SK-N-SH (cell line): ENCODE measurements at regions not wholly inside any gene's neighbourhood (a gene's known extent, or its start where the extent isn't known, plus 50 kb on each side); places are given as distances from the start of the nearest gene placed in this dataset.

Experiments
- CTCF ChIA-PET: fragments of 300-600, 350-600 bp; formaldehyde crosslinking; extraction: SDS; loops from one replicate; lab custom pipeline; 2021; lab: Yijun Ruan, JAX
- POLR2A ChIA-PET: fragments of 350-600 bp; sonication (Branson Sonifier 250); formaldehyde crosslinking; extraction: SDS; loops from one replicate; lab custom pipeline; 2020; ENCODE audit warnings: antibody characterized with exemption, inconsistent platforms; lab: Yijun Ruan, JAX
- DNase-seq: peaks from one replicate; pipeline ENCODE4 v3.0.0; 2012
- H2AFZ ChIP-seq: fragments of 200-600 bp; sonication (generic); 2 replicates; pipeline ENCODE4 v1.8.1; 2016; ENCODE audit warnings: antibody characterized with exemption, mild to moderate bottlenecking, low read depth
- H3F3A ChIP-seq: fragments of 200-600 bp; sonication (generic); replicated peaks from 2 replicates; pipeline ENCODE3; 2016; ENCODE audit warnings: antibody characterized with exemption, mild to moderate bottlenecking; ENCODE audit not compliant: insufficient read depth
- H3K27ac ChIP-seq, 2 experiments: fragments of 200-500 bp in 1 of 2; fragments of 200-600 bp in 1 of 2; sonication (Bioruptor generic) in 1 of 2; sonication (generic), shearing (Covaris generic) in 1 of 2; 2 replicates each; pipeline versions ENCODE4 v1.5.1 to v1.6.1; 2014 to 2016; ENCODE audit warnings: low read depth in 2 of 2, inconsistent platforms in 1 of 2, low read length in 1 of 2, mild to moderate bottlenecking in 1 of 2, mixed read lengths in 1 of 2
- H3K27me3 ChIP-seq: fragments of 200-600 bp; sonication (generic), shearing (Covaris generic); 2 replicates; pipeline ENCODE4 v1.6.1; 2016; ENCODE audit warnings: mixed run types; ENCODE audit not compliant: insufficient read depth
- H3K36me3 ChIP-seq, 2 experiments: fragments of 200-500 bp in 1 of 2; fragments of 200-600 bp in 1 of 2; sonication (Bioruptor generic) in 1 of 2; sonication (generic) in 1 of 2; replicated peaks in 1 of 2; 2 replicates each; pipeline versions ENCODE3 to v1.5.1; 2014 to 2016; ENCODE audit warnings: low read length in 1 of 2, mild to moderate bottlenecking in 1 of 2; ENCODE audit not compliant: insufficient read depth in 2 of 2, control insufficient read depth in 1 of 2
- H3K4me1 ChIP-seq, 2 experiments: fragments of 200-500 bp in 1 of 2; fragments of 200-600 bp in 1 of 2; sonication (Bioruptor generic) in 1 of 2; sonication (generic), shearing (Covaris generic) in 1 of 2; 2 replicates each; pipeline versions ENCODE4 v1.5.1 to v1.6.1; 2014 to 2016; ENCODE audit warnings: low read depth in 1 of 2, low read length in 1 of 2, mixed run types in 1 of 2; ENCODE audit not compliant: insufficient read depth in 2 of 2, control insufficient read depth in 1 of 2
- H3K4me2 ChIP-seq: fragments of 200-600 bp; sonication (generic), shearing (Covaris generic); 2 replicates; pipeline ENCODE4 v1.6.1; 2017; ENCODE audit warnings: mixed run types
- H3K4me3 ChIP-seq, 2 experiments: fragments of 200-500 bp in 1 of 2; fragments of 200-600 bp in 1 of 2; sonication (Bioruptor generic) in 1 of 2; sonication (generic), shearing (Covaris generic) in 1 of 2; 2 replicates each; pipeline versions ENCODE4 v1.5.1 to v1.8.1; 2014 to 2016; ENCODE audit warnings: low read depth in 2 of 2, inconsistent platforms in 1 of 2, low read length in 1 of 2, mild to moderate bottlenecking in 1 of 2, mixed read lengths in 1 of 2, moderate library complexity in 1 of 2
- H3K79me2 ChIP-seq: fragments of 200-600 bp; sonication (generic); 2 replicates; pipeline ENCODE4 v1.8.1; 2017; ENCODE audit warnings: mild to moderate bottlenecking; ENCODE audit not compliant: insufficient read depth
- H3K9ac ChIP-seq: fragments of 200-600 bp; sonication (generic); 2 replicates; pipeline ENCODE4 v1.6.1; 2017; ENCODE audit warnings: mixed run types
- H3K9me2 ChIP-seq: fragments of 200-600 bp; sonication (generic); 2 replicates; pipeline ENCODE4 v1.6.1; 2017; ENCODE audit warnings: mixed run types
- H3K9me3 ChIP-seq: fragments of 200-600 bp; sonication (generic); 2 replicates; pipeline ENCODE4 v1.6.1; 2017; ENCODE audit warnings: mixed run types, mild to moderate bottlenecking, moderate library complexity
- H4K20me1 ChIP-seq: fragments of 200-600 bp; sonication (generic); 2 replicates; pipeline ENCODE4 v1.6.1; 2017; ENCODE audit warnings: mild to moderate bottlenecking, mixed run types; ENCODE audit not compliant: insufficient read depth
- CHD2 ChIP-seq: fragments of 150-350 bp; IDR thresholded peaks from 2 replicates; pipeline ENCODE4 v1.6.1; 2018; ENCODE audit warnings: low read length; ENCODE audit not compliant: partially characterized antibody
- CTCF ChIP-seq: fragments of 200-600 bp; sonication (generic); IDR thresholded peaks from 2 replicates; pipeline ENCODE4 v1.6.1; 2017; ENCODE audit warnings: antibody characterized with exemption, mild to moderate bottlenecking, moderate library complexity
- EZH2phosphoT487 ChIP-seq: fragments of 200-600 bp; sonication (generic); IDR thresholded peaks from 2 replicates; pipeline ENCODE4 v1.6.1; 2017; ENCODE audit warnings: low read depth, mixed run types, mild to moderate bottlenecking, antibody characterized with exemption, moderate library complexity, borderline replicate concordance
- FOXJ3 ChIP-seq: sonication (generic); formaldehyde crosslinking; IDR thresholded peaks from 2 replicates; pipeline ENCODE4 v1.5.1; 2020; ENCODE audit warnings: mild to moderate bottlenecking, missing genetic modification reagents
- IRF3 ChIP-seq: fragments of 150-350 bp; IDR thresholded peaks from 2 replicates; pipeline ENCODE4 v1.6.1; 2016; ENCODE audit warnings: mild to moderate bottlenecking, low read depth, low read length
- JUND ChIP-seq: IDR thresholded peaks from 2 replicates; pipeline ENCODE4 v1.4.0; 2012
- NFIC ChIP-seq: IDR thresholded peaks from 2 replicates; pipeline ENCODE4 v1.4.0; 2012; ENCODE audit warnings: borderline replicate concordance
- NRF1 ChIP-seq: IDR thresholded peaks from 2 replicates; pipeline ENCODE4 v1.6.1; 2012; ENCODE audit warnings: low read depth, mild to moderate bottlenecking, low read length
- POLR2AphosphoS5 ChIP-seq: IDR thresholded peaks from 2 replicates; pipeline ENCODE4 v1.6.1; 2012; ENCODE audit warnings: low read depth, low read length
- REST ChIP-seq: IDR thresholded peaks from 2 replicates; pipeline ENCODE4 v1.6.1; 2012; ENCODE audit warnings: mild to moderate bottlenecking, low read depth, low read length, moderate library complexity
- RFX5 ChIP-seq: IDR thresholded peaks from 2 replicates; pipeline ENCODE4 v1.6.1; 2012; ENCODE audit warnings: mild to moderate bottlenecking, improper control_type of control experiment, low read length
- SIN3A ChIP-seq: IDR thresholded peaks from 2 replicates; pipeline ENCODE4 v1.6.1; 2012; ENCODE audit warnings: low read depth, mild to moderate bottlenecking, low read length, moderate library complexity, borderline replicate concordance
- SMC3 ChIP-seq: IDR thresholded peaks from 2 replicates; pipeline ENCODE4 v1.6.1; 2012; ENCODE audit warnings: low read depth, low read length, improper control_type of control experiment
- USF2 ChIP-seq: fragments of 150-350 bp; IDR thresholded peaks from 2 replicates; pipeline ENCODE4 v1.6.1; 2017; ENCODE audit warnings: antibody characterized with exemption, low read length, low read depth, borderline replicate concordance
- ZBTB33 ChIP-seq: IDR thresholded peaks from 2 replicates; pipeline ENCODE4 v1.4.0; 2012; ENCODE audit warnings: low read depth, borderline replicate concordance
- WGBS: methylation state at CpG from one replicate; pipeline ENCODE4 v1.1.6; 2017; ENCODE audit warnings: low lambda C conversion rate; 5-methylcytosine and 5-hydroxymethylcytosine counted together

- Histone ChIP-seq H3K4me2 (no peak overlapping the region), H3K9me2 (no peaks in the 10 kb centered on the region), H3K9ac (no peak overlapping the region), H3K36me3 (no peaks in the 10 kb centered on the region), H3K79me2 (no peaks in the 10 kb centered on the region), H3K4me3 (no peak overlapping the region), H3F3A (no peaks in the 10 kb centered on the region), H2AFZ (no peak overlapping the region), H3K27ac (no peak overlapping the region), H3K27me3 (no peaks in the 10 kb centered on the region), H4K20me1 (no peaks in the 10 kb centered on the region), H3K9me3 (no peaks in the 10 kb centered on the region), H3K4me1 (no peaks in the 10 kb centered on the region)
- 19% methylated on average over 1 of the region's 1 CpG for WGBS
- no peak for DNase-seq
- ChIA-PET CTCF (interaction anchor here (1.1 kb wide), 1 partner anchor 41 kb away, joined by 3 read pairs; no protein-coding TSS in a partner anchor), POLR2A (no interaction called here)
- TF ChIP-seq EZH2phosphoT487 (no peak), REST (no peak), RFX5 (no peak), CTCF (no peak), USF2 (no peak), NRF1 (no peak), FOXJ3 (CRISPR knock-in tag) (no peak), ZBTB33 (no peak), CHD2 (no peak), POLR2AphosphoS5 (no peak), IRF3 (no peak), SMC3 (no peak), SIN3A (no peak), JUND (no peak), NFIC (no peak)
Measured at GRCh38 chr12:87008785-87009384, 752.7 kb upstream of the MGAT4C start.
